ENCODE measurements at regions not wholly inside any gene's neighbourhood (a gene's known extent, or its start where the extent isn't known, plus 50 kb on each side); places are given as distances from the start of the nearest gene placed in this dataset.

GRCh38 chr7:119472408-119473038, 800.5 kb upstream of the KCND2 start:
- TF ChIP-seq EZH2 (IDR thresholded peaks at IDR 0.05) (no peak), POLR2AphosphoS5 (IDR thresholded peaks at IDR 0.05; ENCODE audit: borderline replicate concordance, low read depth, low read length) (no peak), FOXP2 (optimal IDR thresholded peaks at IDR 0.05; ENCODE audit: control extremely low read depth, extremely low read length, insufficient read depth) (no peak)
